ENCODE measurements at regions not wholly inside any gene's neighbourhood (a gene's known extent, or its start where the extent isn't known, plus 50 kb on each side); places are given as distances from the start of the nearest gene placed in this dataset.

- TF ChIP-seq, protein P1, sequence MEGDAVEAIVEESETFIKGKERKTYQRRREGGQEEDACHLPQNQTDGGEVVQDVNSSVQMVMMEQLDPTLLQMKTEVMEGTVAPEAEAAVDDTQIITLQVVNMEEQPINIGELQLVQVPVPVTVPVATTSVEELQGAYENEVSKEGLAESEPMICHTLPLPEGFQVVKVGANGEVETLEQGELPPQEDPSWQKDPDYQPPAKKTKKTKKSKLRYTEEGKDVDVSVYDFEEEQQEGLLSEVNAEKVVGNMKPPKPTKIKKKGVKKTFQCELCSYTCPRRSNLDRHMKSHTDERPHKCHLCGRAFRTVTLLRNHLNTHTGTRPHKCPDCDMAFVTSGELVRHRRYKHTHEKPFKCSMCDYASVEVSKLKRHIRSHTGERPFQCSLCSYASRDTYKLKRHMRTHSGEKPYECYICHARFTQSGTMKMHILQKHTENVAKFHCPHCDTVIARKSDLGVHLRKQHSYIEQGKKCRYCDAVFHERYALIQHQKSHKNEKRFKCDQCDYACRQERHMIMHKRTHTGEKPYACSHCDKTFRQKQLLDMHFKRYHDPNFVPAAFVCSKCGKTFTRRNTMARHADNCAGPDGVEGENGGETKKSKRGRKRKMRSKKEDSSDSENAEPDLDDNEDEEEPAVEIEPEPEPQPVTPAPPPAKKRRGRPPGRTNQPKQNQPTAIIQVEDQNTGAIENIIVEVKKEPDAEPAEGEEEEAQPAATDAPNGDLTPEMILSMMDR (IDR thresholded peaks at IDR 0.05) = no peak
- TF ChIP-seq EZH2phosphoT487 (IDR thresholded peaks at IDR 0.05) (no peak), EZH2 (IDR thresholded peaks at IDR 0.05) (no peak)
These were observed 78.1 kb upstream of the RET start for GRCh38 chr10:42998481-42999384.
